Glomerular endothelial cell (primary cell): ENCODE measurements at regions not wholly inside any gene's neighbourhood (a gene's known extent, or its start where the extent isn't known, plus 50 kb on each side); places are given as distances from the start of the nearest gene placed in this dataset.

Experiments
- DNase-seq: peaks from one replicate; pipeline ENCODE4 v3.0.0-alpha.2; 2011; ENCODE audit warnings: low read depth, low spot score; ENCODE audit errors: extremely low read depth

- no peak for DNase-seq
These were observed 143.7 kb upstream of the CDH5 start for GRCh38 chr16:66222756-66223155.

- DNase-seq = no peak
These were observed 145.8 kb upstream of the CDH5 start for GRCh38 chr16:66220702-66221101.

- no peak for DNase-seq
These were observed 147.0 kb upstream of the CDH5 start for GRCh38 chr16:66219491-66219890.

- DNase-seq = no peak
These were observed 154.1 kb upstream of the CDH5 start for GRCh38 chr16:66212428-66212827.

- no peak for DNase-seq
These were observed 154.8 kb upstream of the CDH5 start for GRCh38 chr16:66211651-66212050.

- DNase-seq = no peak
These were observed 158.6 kb upstream of the CDH5 start for GRCh38 chr16:66207883-66208265.

GRCh38 chr16:66207139-66207882 lies 159.2 kb upstream of the CDH5 start:
- no peak for DNase-seq

GRCh38 chr16:66206363-66206762 lies 160.1 kb upstream of the CDH5 start:
- DNase-seq = no peak

GRCh38 chr16:66205287-66206231 lies 160.9 kb upstream of the CDH5 start:
- no peak for DNase-seq

- DNase-seq = no peak
These were observed 161.7 kb upstream of the CDH5 start for GRCh38 chr16:66204756-66205155.

GRCh38 chr16:66203476-66203875 lies 163.0 kb upstream of the CDH5 start:
- DNase-seq = no peak

GRCh38 chr16:66199189-66199588 lies 167.3 kb upstream of the CDH5 start:
- no peak for DNase-seq

GRCh38 chr16:66198641-66199040 lies 167.8 kb upstream of the CDH5 start:
- DNase-seq = no peak

GRCh38 chr16:66197668-66198278 lies 168.7 kb upstream of the CDH5 start:
- no peak for DNase-seq

- DNase-seq = no peak
These were observed 169.7 kb upstream of the CDH5 start for GRCh38 chr16:66196770-66197169.

GRCh38 chr16:66194866-66195265 lies 171.6 kb upstream of the CDH5 start:
- DNase-seq = no peak

- DNase-seq = no peak
These were observed 172.8 kb upstream of the CDH5 start for GRCh38 chr16:66193543-66194229.

GRCh38 chr16:66190411-66190810 lies 176.1 kb upstream of the CDH5 start:
- no peak for DNase-seq

- no peak for DNase-seq
These were observed 176.5 kb upstream of the CDH5 start for GRCh38 chr16:66189951-66190350.

GRCh38 chr16:66188917-66189725 lies 177.4 kb upstream of the CDH5 start:
- DNase-seq = no peak
